GM18502 (cell line): ENCODE measurements at regions not wholly inside any gene's neighbourhood (a gene's known extent, or its start where the extent isn't known, plus 50 kb on each side); places are given as distances from the start of the nearest gene placed in this dataset.
"Not testable (repeated sequence)": the region's sequence is repeated elsewhere in the genome, so short reads cannot be mapped to it uniquely, and the experiment has no call there.

Experiments used
- ATAC-seq: cut with Tn5 transposase; IDR thresholded peaks from one replicate; pipeline ENCODE4 v1.9.1; 2021; ENCODE audit warnings: mild to moderate bottlenecking; ENCODE audit not compliant: unreplicated experiment, poor library complexity

DNA sequence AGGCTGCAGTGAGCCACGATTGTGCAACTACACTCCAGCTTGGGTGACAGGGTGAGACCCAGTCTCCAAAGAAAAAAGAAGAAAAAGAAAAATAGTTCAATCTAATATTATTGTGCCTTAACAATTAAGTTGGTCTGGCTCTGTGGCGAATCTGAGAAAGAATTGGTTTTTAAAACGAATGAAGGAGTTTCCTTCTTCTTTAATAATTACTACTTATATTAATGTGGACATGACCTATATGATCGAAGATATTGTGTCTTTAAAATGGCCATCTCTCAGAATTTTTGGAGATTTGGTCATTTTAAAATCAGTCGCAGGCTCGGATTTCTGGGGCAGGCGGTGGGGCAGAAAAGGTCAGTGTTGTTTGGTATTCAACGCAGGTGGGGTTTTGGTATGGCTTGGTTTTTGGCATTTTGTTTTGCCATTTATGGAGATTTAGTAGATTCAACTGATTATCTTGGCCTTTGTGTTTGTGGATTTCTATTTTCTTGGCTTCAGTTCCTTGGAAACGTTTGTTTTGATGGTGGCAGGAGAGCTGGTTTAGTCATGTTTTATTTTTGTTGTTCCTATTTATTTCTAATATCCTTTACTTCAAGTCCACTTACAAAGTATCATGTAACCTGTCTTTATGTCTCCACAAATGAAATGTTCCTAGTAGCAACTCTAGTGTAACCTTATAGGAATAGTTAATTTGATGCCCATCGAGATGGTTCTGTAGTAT, 178.8 kb upstream of the MKLN1 start:
- ATAC-seq = no peak

DNA sequence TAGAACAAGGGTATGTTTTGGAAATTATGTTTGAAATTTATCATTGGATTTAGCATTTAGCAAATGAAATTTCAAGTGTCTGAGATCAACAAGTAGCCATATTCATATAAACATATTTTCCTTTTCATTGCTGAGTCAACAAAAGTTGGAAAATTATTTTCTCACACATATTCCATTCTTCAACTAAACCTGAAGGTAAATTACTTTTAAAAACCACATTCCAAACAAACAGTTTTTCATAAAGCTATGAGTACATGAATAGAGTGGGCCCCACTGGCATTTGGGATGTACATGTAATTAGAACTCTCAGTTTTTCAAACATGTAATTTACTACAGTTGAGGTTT, 178.3 kb upstream of the MKLN1 start:
- no peak for ATAC-seq

DNA sequence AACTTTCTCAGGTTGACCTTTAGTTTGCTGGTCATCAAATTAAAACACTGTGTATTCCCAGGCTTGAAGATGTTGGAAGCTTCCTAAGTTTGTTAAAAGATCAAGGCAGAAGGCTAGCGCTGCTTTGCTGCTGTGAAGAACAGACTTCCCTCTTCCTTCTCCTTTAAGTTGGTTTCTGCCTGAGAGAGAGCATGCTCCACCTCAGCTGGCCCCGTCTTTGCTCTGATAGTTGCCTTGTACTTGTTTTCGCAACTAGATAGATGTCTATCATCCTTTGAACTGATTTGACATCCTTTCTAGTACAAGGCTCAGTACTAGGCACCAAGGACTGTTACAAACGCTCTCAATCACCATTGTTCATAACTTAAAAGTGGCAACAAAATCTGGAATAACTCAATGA, 177.8 kb upstream of the MKLN1 start:
- ATAC-seq = no peak

DNA sequence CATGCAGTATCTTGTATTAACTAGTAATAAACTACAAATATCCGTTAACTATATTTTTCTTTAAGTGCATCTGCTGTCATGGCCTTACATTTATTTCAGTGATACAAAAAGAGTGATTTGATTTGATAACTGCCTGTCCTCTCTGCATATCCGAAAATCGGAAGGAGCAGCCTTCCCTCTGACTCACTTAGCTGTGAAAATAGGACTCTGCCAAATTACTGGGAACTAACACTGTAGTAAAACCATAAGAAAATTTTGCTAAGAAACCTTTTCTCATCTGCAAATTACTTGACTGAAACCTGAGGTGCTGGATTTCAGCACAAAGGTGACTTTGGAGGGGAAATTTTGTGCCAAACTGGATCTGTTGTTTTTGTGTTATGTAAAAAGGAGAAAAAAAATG, 176.6 kb upstream of the MKLN1 start:
- ATAC-seq = no peak

DNA sequence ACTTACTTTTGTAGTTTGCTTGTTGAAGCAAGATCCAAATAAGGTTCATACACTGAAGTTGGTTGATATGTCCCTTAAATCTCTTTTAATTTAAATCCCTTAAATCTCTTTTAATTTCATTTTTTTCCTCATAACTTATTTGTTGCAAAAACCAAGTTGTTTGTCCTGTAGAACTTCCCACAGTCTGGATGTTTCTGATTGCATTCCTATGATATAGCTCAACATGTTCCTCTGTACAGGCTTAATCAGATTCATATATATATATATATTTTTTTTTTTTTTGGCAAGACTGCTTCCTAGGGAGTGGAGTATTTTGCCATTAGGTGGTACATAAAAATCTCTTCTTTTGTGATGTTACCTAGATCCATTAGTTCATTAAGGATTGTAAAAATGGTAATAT, 174.9 kb upstream of the MKLN1 start:
- ATAC-seq = no peak

DNA sequence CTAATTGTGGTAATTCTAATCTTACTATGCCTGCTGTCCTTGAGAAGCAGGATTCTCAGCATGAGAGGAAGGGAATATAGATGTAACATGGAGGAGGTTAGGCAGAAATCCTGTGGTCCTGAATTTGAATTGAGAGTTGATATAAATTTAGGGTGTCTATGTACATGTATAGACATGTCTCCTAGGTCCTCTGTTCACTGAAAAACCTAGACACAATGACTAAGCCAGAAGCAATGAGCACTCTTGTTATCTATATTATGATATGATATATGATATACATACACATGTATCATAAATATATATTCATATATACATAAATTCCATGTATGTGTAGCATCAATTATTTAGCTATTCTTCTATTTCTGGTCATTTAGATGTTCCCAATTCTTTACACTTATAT, 173.3 kb upstream of the MKLN1 start:
- no peak for ATAC-seq

DNA sequence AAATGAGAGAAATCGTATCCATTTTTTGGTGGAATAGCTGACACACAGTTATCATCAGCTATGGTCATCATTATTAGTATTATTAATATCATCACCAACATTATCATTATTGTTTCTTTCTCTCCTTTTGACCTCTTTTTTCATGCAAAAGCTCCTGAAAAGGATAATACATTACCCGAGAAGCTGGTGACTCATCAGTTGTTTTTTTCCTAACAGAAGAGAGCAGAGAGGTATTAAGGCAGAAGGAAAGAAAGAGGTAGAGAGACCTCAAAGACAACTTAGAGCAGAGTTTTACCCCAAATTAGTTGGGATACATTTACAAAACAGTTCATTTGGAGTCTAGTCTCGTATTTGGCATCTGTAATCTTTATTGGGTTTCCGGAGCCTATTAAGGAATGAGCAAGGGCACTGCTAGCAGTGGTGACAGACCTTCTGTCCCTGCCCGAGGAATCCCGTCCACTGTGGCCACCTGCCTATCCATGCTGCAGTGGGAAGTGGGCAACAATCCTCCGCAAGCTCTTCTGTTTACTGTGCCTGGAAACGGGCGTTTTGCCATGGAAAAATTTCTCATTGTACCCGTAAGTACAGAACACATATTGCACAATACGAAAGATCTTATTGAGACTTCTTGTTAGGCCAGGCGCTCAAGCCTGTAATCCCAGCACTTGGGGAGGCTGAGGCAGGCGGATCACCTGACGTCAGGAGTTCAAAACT, 170.0 kb upstream of the MKLN1 start:
- ATAC-seq = no peak

DNA sequence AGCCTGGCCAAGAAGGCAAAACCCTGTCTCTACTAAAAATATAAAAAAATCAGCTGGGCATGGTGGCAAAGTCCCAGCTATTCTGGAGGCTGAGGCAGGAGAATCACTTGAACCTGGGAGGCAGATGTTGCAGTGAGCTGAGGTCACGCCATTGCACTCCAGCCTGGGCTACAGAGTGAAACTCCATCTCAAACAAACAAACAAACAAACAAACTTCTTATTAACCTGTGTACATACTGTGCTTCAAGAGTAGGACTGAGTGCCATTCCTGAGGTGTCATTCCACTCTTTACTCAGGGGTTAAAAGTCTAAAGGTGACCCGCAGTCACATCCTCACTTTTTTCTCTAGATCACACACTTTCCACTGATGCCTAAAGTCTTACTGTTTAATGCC, 169.4 kb upstream of the MKLN1 start:
- ATAC-seq = not testable (repeated sequence)

DNA sequence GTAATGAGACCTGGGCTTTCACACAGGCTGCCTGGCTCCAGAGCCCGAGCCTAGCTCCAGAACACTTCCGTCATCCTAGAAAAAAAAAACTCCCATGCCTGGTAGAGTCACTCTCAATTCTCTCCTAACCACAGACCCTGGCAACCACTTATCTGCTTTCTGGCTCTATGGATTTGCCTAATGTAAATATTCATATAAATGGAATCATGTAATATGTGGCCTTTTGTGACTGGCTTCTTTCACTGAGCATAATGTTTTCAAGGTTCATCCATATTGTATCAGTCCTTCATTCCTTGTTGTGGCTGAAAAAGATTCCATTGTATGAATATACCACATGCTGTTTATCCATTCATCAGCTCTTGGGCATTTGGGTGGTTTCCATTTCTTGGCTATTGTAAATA, 167.7 kb upstream of the MKLN1 start:
- no peak for ATAC-seq

DNA sequence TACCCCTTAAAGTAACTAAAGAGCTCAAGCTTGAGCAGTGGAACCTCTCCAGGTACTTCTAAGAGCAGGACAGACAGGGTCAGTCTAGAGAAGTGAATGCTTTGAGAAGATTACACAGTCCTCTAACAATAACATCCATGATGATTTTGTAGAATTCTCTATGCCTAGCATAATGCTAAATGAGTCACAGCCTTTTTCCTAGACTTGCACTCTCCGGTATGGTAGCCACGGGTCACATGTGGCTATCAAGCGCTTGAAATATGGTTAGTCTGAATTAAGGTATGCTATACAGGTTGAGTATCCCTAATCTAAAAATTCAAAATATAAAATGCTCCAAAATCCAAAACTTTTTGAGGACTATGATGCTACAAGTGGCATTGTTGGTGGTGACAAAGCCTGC, 166.6 kb upstream of the MKLN1 start:
- no peak for ATAC-seq

DNA sequence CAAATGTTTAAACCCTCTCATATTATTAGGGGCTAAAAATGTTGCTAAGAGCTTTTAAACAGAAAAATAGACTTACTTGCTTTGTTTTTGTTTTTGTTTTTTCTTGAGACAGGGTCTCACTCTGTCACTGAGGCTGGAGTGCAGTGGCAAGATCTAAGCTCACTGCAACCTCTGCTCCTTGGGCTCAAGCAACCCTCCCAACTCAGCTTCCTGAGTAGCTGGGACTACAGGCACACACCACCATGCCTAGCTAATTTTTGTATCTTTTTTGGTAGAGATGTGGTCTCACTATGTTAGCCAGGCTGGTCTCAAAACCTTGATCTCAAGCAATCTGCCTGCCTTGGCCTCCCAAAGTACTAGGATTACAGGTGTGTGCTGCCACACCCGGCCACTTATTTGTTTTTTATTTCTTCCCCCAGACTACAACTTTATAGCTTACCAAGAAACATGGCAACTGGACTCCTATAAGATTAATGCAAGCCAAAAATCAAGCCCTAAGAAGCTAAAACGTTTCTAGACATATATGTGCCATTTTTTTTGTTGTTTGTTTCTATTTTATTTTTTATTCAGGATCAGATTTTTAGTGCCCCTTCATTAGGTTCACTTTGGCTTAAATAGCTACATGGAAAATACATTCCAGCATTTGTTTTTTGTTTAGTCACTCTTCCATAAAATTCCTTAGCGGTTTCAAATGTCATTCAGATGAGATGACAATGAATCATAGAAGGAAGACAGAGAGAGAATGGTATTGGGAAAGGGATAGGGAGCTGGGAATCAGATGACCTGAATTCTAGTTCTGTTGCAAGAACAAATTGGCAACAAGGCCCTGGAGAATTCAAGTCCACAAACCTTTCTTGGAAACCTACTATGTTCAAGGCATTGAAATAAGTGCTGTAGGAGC, 163.4 kb upstream of the MKLN1 start:
- no peak for ATAC-seq

DNA sequence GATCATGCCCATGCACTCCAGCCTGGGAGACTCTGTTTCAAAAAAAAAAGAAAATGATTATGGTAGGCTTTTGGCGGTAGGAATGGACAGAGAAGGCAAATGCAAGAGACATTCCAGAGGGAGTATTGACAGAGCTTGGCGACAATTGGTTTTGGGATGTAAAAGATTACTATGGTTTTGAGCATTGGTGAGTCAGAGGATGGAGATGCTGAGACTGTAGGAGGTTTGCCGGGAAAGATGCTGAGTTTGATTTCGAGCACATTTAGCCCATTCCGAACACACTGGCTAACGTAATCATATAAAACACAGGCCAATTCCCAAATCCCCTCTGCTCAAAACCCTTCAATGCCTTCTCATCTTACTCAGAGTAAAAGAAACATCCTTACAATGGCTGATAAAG, 161.6 kb upstream of the MKLN1 start:
- ATAC-seq = no peak

DNA sequence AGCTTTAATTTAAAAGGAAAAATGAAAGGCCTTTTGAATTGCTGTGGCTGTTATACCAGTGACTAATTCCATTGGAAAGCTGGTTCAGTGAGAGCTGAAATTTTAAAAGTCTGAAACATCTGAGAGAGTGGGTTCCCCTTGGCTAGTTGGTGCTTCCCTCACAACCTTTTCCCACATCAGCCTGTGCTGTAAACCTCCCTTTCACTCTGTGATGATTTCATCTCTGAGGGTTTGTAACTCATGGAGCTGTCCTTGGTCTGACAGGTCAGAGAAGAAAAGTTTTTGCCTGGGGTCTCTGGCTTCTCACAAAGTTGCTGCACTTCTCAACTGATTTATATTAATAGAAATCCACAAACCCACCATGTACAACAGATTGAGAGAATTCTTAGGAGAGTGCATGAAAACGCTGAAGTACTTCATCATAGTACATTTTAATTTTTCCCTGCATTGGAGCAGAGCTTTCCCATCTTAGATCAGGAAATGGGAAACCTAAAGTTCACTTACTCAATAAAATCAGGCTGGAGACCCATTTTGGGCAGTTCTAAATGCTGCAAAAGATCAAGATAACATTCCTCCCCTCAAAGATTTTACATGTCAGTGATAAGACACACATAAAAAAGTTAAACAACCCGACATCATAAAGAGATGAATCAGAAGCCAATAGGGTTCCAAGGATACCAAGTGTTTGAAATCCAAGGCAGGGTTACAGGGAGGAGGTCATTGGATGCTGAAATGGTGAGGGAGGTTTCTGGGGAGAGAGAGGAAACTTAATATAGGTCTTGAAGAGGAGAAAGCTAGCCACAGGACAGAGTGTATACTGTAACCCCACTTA, 157.0 kb upstream of the MKLN1 start:
- no peak for ATAC-seq

DNA sequence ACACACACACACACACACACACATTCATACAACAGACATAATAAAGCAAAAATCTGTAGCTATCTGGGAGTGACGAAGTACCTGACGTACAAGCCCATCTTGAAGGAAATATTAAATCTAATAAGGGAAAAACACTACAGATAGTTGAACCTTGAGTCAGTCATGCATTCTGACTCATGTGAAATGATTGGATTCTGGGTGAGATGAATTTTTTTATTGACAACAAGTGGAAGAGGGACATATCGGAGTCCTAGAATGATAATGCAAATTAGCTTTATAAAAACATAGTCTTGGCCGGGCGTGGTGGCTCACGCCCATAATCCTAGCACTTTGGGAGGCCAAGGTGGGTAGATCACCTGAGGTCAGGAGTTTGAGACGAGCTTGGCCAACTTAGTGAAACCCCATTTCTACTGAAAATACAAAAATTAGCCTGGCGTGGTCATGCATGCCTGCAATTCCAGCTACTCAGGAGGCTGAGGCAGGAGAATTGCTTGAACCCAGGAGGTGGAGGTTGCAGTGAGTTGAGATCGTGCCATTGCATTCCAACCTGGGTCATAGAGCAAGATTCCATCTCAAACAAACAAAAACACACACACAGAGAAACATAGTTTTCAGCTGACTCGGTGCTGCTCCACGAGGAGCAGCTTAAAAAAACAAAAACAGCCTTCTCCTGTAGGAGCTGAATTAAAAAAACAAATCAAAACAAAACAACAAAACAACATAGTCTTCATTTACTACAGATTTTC, 154.4 kb upstream of the MKLN1 start:
- no peak for ATAC-seq

DNA sequence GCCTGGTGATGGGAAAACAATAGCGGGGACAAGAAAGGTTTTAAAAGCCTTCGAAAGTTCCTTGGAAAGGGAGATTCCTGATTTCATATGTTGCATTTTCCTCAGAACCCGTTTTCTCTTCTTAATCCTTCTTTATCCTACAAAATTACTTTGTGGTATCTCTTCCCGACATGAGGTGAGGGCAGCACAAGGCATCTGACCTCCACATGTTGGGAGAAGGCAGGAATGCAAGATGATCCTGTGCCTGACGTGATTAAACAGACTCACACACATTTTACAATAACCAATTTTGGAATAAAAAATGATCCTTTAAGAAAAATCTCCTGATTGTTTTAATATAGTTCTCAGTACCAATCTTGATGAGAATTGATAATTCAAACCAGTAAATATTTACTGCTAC, 153.3 kb upstream of the MKLN1 start:
- ATAC-seq = no peak

DNA sequence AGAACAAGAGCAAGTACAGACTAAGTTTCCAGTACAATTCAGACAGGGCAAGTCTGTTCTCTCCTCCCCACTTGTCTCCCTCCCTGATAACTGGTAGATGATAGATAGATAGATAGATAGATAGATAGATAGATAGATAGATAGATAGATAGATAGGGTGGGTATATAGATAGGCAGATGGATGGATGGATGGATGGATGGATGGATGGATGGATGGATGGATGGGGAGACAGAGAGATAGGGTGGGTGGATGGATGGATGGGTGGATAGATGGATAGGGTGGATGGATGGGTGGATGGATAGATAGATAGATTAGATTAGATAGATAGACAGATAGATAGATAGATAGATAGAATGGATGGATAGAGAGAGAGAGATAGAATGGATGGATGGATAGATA, 152.8 kb upstream of the MKLN1 start:
- ATAC-seq = no peak

DNA sequence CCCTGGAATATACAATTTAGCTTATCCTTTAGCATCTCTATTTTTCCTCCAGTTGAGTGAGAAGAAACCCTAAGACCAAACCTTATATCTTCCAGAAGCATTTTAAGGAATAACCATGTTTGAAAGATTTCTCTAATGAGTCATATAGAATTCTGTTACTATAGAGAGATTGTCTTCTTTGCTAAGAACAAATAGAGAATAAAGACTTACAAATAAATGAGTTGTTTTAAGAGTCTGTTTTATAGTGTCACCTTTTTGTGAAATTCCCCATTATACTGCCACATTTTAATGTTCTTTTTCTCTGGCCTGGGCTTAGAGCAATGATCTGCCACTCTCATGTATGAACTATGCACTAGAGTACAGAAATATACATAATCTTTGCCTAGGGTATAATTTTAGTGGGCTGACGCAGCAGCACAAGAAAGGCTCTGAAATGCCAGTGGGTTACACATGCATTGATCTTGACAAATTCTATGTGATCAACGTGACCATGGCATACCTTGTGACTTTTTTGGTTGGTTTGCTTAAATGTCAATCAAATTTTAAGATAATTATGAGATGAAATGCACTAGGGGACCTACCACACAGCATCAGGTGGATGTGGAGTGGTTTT, 145.1 kb upstream of the MKLN1 start:
- ATAC-seq = no peak

DNA sequence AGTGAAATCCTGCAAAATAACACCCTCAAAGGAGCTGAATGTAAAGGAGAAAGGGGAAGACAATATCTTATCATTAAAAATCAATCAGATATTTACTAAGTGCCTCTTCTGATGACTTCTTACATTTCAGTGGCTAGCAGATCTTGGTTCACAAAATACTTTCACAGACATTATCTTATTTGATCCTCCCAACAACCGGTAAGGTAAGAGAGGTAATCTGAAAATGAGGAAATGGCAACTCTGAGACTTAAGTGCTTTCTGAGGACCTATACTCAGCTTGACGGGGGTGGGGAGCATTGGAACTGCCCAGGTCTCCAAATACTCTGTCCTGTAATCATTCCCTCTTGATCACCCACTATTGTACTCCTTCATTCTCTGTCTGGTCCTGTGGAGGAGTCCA, 144.6 kb upstream of the MKLN1 start:
- ATAC-seq = no peak

DNA sequence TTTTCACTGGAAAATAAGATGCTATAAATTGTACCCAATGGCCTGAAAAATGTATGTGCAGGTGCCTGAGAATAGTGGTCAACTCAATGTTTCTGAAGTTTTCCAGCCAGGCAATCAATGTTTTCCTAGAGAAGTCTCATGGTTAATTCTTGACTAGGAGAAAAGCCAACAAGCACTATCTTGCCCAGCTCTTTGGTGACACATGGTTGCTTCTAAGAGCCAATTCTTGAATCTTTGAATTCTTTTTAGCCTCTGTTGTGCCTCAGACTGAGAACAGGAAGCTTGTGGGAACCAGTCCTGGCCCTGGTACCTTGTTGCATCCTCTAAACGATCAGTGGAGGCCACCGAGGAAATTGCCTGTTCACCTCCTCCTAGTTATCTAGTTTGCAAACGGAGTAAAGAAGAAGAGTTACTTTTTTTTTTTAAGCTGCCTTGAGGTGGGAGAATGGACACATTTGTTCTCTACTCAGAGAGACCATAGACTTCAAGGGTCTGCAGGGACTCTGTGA, 144.0 kb upstream of the MKLN1 start:
- no peak for ATAC-seq
